CD4-positive, alpha-beta T cell treated with Interleukin-1 beta for 1 hour (primary cell): ENCODE measurements at regions not wholly inside any gene's neighbourhood (a gene's known extent, or its start where the extent isn't known, plus 50 kb on each side); places are given as distances from the start of the nearest gene placed in this dataset.

Source experiments
- DNase-seq, 2 donors: peaks; one replicate each; pipeline ENCODE4 v3.0.0-alpha.2; 2020 to 2022

DNA sequence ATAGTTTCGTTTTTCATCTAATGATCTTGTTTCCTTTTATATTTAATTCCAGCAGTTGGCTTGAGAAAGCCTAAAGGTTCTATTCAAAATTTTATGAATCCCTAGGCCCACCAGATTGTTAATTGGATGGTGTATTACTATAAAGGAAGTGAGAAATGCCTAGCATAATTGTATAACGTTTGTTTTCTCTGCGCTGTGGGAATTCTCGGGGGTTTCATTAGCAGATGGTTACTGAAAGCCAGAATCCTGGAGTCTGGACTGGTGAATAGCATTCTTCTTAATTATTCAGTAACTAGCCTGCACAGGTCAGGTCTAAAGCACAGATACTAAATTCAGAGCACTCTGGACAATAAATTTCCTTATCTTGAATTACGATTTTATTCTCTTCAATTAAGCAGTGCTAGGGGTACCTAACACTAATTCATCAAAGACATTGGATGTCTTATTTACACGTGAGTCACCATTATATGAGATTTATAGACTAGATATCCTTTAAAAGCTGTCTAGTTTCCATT, 459.4 kb downstream of the DTHD1 start:
- DNase-seq = no peak

DNA sequence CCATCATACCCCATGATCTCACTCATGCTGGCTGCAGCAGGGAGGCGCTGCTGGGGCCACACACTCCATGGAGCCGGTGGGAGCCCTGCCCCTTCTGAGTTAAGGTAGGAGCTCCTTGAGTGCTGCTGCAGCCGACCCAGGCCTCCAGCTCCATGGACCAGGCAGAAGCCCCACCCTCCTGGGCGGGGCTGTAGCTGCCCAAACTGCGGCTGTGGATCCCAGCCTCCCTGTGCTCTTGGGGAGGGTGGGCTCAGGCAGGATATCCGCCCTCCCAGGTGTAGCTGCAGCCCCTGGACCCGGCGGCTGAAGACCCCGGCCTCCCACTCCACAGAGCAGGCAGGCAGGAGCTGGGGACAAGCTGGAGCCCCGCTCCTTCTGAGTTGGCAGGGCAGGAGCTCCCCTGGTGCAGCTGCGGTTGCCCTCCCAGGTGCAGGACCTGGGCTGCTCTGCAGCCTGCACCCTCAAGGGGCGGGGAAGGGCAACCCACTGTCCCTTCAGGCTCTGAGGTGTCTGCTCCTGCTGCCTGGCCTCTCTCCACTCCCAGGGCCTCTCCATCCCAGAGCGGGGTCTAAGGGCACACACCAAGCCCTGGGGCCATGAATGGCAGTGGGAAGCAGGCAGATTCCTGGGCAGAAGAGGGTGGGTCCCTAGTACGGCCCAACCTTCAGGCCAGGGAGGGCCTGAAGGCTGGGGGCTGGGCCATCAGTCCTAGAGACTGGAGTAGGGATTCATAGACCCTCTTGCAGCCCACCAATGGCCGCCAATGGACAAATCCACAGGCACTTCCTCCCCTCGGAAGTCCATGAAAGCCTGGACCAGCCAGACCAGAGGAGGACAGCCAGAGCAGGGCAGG, 466.1 kb downstream of the DTHD1 start:
- DNase-seq = no peak

DNA sequence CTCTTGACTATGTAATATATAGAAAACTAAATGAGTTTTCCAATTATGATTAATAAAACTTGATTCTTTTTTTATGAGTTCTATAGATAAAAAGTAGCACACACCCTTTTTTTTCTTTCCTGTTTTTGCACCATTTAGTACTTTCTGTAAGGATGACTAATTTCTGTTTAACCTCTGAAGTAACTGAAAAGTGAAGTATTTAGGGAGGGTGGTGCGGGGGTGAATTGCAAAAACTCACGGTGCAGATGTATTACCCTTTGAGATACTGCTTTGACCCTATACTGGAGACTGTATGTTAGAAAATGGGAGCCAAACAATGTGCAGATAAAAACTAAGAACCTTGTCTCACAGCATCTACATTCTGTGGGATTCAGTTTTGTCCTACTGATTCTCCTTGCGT, 471.6 kb downstream of the DTHD1 start:
- no peak for DNase-seq

DNA sequence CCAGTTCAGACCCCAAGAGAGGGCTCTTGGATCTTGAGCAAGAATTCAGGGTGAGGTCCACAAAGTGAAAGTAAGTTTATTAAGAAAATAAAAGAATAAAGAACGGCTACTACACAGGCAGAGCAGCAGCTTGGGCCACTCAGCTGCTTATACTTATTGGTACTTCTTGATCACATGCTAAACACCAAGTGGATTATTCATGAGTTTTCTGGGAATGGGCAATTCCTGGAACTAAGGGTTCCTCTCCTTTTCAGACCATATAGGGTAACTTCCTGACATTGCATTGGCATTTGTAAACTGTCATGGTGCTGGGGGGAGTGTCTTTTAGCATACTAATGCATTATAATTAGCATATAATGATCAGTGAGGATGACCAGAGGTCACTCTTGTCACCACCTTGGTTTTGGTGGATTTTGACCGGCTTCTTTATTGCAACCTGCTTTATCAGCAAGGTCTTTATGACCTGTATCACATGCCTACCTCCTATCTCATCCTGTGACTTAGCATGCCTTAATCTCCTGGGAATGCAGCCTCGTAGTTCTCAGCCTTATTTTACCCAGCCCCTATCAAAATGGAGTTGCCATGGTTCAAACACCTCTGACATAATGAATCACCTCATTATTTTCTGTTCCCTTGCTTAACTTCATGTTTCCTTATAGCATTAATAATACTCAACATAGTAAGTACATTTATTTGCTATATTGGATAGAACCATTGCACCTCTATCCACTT, 476.3 kb downstream of the DTHD1 start:
- no peak for DNase-seq

DNA sequence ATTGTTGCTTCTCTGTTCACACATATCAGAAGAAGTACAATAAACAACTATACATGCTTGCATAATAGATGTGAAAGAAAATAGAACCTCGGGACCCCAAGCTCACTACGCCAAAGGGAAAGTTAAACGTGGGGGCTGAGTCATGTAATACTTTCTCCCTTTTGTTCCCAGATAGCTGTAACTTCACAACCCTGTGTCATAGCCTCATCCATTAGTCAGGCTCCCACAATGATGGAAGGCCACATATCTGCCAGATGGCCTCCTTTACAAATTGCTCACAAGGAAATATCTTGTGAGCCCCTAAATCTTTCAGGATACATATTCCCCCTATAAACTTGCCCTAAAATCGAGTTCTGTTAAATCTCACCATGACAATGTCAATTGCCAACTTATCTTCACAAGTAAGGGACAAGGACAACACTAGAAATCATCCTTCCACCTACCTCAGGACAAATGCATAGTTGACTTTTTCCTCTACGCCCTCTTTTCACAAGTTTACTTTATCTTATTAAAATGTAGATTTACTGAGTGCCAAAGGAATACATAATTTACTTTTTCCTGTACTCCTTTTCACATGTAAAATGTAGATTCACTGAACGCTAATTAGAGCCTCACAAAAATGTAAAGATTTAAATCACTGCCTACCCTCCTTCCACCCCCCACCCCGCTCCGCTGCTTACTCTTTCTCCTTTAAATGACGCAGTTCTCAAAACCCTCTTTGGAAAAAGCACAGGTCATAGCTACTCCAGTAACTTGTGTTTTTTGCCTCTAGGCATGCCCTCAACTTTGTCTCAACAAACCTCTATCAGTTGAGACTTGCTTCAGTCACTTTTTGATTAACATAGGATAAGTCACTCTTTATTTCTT, 477.1 kb downstream of the DTHD1 start:
- DNase-seq = no peak

DNA sequence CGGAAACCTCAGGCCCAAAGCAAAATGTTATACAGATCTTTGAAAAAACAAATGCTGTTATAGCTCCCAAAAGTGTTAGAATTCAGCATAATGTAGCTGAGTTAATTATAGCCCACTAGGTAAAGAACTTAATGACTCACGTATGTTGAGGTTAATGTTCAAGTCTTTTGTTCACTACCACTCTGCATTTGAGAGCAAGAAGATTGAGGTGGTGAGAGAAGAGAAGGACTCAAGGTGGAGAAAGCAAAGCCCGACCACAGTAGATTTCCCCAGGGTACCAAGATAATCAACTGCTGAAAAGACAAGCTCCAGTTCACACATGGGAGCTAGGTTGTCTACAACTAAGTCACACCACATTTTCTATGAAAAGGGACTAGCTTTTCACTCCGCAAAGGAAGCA, 480.2 kb downstream of the DTHD1 start:
- no peak for DNase-seq

DNA sequence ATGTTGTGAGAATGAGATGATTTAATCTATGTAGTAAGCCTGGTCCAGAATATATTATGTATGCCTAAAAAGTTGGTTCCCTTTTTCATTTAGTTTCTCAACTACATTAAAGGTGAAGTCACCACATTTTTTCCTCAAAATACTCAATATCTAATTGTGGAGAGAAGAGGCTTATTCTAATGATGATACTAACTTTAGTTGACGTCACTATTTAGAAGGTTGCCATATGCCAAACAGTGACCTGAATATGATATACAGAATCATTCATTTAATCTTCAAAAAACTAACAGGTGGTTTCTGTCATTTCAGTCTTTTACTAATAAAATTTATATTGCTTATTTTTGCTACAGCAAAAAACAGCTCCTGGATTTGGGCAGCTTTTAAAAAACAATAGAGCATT, 480.7 kb upstream of the NWD2 start:
- DNase-seq = no peak

DNA sequence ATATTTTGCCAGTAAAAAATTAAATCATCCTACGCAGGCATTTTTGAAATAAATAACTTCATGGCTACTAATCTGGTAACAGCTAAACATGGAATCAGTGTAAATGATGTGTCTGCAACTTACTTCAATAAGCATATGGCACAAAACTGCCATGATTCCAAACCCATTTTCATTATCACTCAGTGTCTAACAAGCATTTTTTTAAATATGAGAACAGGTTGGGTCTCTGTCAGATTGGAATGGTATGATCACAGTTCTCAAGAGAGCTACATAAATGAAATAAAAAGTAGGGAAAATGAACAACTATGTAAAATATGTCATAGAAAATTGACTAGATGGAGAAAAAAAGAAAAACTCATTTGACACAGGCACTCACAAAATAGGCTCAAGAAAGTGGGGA, 476.9 kb upstream of the NWD2 start:
- no peak for DNase-seq

DNA sequence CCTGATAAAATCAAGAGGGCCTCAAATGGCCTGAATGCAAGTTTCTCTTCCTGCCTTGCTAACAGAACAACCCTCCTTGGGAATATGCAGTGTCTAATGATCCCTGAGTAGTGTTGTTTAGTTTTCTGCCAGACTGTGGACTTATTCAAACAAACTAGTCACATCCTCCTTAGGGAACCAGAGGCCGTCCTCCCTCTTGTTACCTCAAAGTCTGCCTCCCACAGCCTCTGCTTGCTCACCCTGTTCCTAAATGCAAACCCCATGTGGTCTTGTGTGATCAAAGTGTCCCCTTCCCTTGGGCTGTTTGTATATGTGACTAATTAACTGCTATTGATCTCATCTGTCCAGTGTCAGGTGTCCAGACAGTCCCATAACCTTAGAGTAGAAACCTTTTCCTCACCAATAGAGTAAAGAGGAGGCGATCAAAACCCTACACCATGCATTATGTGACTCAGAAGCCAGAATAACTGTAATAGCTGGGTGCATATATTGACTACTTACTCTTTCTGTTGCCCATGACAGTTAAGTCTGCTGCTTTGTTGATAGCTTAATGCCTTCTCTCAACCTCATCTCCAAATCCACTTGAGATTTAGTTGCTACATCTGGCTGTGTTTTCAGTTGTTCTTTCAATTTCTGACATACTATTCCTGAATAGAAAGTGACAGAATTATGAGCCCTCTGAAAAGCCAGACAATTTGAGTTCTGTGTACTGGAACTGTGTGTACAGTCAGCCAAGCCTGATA, 473.0 kb upstream of the NWD2 start:
- no peak for DNase-seq

DNA sequence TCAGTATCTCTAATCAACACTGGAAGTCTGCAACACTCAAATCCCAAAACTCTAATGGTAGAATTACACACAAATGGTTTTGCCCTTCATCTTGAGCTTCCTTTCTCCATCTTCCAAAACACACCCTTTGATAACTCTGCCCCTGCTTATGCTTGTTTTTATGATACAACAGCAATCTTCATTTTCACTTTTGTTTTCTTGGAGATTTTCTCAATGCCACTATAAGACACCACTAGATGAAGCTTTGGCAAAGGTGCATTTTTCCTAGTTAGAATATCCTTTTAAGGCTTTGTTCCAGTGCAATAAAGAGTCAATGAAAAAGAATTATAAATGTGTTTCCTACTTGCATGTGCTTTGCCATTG, 472.4 kb upstream of the NWD2 start:
- DNase-seq = no peak

DNA sequence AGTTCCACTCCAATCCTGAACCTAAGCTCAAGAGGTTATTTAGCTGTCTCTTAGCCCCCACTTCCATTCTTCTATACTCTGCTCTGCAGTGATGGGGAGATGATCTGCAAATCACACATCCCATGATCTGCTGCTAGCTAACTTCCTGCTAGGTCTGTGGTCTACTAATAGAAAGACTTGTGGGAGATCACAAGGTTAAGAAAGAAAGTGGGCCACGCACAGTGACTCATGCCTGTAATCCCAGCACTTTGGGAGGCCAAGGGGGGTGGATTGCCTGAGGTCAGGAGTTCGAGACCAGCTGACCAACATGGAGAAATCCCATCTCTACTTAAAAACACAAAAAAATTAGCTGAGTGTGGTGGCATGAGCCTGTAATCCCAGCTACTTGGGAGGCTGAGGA, 471.1 kb upstream of the NWD2 start:
- DNase-seq = no peak

DNA sequence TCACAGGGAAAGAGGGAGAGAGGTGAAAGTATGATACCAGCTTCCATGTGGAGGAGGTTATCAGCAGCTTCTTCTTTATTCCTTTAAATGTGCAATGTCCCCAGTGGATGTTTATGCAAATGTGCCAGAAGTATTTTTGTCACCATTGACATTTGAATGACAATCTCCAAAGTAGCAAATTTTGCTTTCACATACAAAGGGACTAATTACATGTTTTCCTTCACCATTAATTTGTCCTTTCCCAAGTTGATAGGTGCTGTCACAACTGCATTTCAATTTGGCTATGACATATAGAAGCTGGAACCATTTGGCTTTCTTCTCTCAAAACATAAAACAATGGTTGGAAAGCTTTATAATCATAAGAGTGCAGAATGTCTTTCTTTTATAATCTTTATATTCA, 469.0 kb upstream of the NWD2 start:
- no peak for DNase-seq

DNA sequence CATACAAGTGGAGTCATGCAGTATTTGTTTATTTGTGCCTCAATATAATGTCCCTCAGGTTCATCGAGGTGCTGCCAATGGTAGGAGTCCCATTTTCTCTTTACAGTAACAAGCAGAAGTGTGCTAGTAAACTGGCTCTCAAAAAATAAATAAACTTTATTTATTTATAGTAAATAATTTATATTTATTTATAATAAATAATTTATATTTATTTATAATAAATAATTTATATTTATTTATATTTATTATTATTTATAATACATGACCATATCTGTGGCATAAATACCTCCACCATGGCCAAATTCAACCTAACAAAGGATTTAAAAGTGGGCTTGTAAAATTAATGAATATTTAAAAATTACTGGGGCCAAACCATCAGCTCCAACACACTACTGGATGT, 464.9 kb upstream of the NWD2 start:
- DNase-seq = no peak

DNA sequence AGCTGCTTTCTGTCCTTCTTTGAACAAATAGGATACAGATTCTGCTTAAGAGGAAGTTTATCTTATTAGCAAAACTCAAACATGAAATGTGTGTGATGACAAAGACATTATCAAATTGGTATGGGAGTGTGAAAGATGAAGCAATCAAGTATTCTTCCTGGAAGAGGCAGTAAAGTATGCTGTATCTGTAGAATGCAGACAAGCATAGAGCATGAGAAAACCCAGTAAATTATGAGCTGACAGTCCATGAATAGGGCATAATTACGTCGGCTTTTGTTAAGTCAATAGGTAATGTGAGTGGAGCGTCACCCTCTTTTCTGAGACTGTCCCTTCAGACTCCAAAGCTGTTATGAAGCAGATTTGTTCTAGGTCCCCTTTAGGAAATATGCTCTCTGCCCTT, 458.6 kb upstream of the NWD2 start:
- no peak for DNase-seq

DNA sequence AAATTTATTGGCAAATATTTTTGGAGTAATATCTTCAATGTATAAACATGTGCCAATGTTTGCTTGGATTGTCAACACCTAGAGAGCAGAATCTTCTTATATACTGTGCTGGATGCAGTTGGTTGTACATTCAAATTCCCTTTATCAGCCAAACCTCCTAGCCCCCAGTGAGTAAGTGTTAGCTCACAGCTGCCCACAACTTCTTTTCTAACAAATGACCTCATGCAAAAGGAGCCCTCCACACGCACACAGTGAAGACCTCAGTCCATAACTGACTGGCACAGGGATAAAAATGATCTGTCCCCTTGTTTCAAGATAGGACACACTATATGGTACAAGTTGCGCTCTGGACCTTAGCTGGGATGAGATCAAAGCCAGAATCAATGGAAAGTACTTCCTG, 458.0 kb upstream of the NWD2 start:
- no peak for DNase-seq

DNA sequence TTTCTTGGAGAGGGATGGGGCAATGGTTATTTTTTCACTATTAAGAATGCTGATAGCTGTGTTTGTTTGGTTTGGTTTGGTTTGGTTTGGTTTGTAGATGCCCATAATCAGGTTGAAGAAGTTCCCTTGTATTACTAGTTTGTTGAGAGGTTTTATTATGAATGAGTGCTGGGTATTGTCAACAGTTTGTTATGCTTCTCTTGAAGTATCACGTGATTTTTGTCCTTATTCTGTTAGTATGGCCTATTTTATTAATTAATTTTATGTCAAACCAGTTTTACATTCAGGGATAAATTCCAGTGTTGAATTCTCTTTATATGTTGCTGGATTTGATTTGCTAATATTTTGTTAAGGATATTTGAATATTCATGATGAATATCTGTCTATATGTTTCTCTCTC, 449.8 kb upstream of the NWD2 start:
- no peak for DNase-seq

DNA sequence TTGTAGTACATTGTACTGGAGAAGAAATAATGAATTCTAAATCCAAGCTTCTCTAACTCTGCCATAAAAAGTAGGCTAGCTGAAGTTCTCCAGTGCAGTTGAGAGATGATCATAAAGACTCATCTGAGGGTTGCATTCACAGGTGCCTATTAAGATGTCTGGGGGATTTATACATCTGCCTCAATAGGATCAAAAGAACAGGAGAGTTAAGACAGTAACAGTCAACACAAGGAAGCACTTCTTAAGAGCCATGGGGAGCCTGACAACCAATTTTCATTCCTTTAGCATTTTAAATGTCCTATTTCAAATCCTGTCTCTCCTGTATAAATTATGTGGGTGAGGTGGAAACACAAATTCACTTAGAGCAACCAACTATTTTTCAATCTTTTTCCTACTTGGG, 432.4 kb upstream of the NWD2 start:
- DNase-seq = no peak

DNA sequence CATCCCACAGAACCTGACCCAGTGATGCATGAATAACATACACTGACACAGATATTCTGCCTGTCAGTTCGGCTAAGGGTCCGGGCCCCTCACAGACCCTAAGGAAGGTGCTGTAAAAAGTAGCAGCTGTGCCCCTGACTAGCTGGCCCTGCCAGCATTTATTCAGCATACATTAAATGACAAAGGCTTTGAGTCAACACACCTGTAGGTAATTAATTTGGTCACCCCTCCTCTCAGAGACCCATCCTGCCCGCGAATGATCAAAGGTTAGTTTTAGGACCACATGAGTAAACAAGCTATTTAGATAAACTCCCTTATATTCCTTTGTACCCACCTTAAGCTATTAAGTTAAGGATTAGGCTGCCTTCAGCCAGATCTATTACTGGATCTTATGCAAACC, 429.0 kb upstream of the NWD2 start:
- no peak for DNase-seq

DNA sequence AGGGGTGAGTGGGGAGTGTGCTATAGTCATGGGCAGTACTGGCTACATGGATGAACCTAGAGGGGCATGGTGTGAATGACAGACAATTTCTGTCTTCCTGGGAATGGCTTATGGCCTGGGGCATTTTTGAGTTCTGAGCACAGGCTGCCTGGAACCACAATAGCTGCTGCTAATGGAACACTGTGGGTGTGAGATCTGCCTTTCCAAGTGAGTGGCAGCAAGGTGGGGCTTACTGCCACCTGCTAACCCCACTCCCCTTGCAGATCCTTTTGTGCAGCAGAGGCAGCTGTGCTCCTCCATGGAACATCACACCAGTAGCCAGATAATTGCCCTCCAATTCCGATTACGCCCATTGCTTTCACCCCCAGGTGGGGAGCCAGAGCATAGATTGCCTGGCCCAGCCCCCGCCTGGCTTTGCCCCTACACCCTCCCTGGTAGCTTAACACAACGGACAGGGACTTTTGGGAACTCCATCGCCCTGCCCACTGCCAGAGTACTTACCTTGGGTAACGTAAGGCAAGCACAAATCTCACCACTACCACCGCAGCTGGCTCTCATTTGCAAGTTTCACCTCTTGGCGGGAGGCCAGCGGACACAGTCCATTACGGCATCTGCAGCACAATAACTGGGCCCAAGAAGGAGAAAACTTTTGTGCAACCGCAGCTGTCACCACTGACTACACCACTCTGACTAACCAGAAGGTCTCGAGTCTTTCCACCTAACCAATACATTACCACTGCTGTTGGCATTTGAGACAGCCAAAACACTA, 421.2 kb upstream of the NWD2 start:
- DNase-seq = no peak

DNA sequence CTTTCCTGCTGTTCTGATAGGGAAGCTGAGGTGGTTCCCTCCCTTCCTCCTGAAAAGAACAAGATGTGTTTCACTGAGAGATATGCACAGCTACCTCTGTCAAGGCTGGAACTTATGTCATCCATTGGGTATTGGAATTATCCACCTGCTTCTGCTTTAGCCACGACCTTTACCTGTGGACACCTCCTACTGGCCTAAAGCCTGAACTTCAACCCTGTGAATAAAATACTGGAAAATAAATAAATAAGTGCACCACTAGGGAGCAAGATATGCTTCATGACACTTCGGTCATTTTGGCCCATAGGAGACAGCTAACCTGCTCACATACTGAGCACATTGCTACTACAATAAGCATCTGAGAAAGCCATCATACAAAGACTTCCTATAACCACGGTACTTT, 419.9 kb upstream of the NWD2 start:
- DNase-seq = no peak

DNA sequence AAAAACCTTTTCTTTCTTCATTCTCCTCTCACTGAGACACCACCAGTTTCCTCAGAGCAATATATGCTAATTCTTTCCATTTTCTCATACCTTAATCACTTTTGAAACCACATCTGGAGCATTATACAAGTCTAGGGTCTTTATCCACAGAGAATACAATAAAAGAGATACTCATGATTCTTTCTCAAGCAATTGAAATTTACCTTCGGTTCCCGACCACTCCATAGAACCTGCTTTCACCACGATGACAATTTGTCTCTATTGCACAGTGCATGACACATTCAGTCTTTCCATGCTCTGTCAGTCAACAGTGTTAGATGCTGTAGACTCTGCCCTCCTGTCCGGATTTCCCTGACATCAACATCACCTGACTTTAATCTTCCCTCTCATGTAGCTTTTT, 409.3 kb upstream of the NWD2 start:
- DNase-seq = no peak
